ENCODE measurements at regions not wholly inside any gene's neighbourhood (a gene's known extent, or its start where the extent isn't known, plus 50 kb on each side); places are given as distances from the start of the nearest gene placed in this dataset.

DNA sequence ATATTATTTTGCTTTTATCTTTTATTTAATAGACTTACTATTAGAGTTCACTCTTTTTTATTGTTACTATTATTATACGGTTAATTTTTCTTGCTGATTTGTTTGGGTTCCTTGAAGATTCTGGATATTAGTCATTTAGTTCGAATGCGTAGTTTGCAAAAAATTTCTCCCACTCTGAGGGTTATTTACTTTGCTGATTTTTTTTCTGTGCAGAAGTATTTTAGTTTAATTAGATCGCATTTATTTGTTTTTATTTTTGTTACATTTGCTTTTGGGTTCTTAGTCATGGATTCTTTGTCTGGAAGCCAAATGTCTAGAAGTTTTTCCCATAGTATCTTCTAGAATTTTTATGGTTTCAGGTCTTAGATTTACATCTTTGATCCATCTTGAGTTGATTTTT lies 585.2 kb downstream of the CPS1 start:
- FAIRE-seq, result no peak
- TF ChIP-seq CTCF (IDR thresholded peaks at IDR 0.05; ENCODE audit: control extremely low read depth in 1 of 3, insufficient read depth in 1 of 3, low read depth in 1 of 3, low read length in 3 of 3), result no peak
- TF ChIP-seq SAP30 (IDR thresholded peaks at IDR 0.05; ENCODE audit: insufficient read depth, insufficient replicate concordance, low read length), result no peak
- TF ChIP-seq CBX8 (IDR thresholded peaks at IDR 0.05; ENCODE audit: borderline replicate concordance, low read depth, low read length), result no peak
- TF ChIP-seq BACH1 (IDR thresholded peaks at IDR 0.05; ENCODE audit: low read length), result no peak
- TF ChIP-seq ASH2L (IDR thresholded peaks at IDR 0.05; ENCODE audit: low read length), result no peak
- TF ChIP-seq BRCA1 (IDR thresholded peaks at IDR 0.05; ENCODE audit: low read depth, low read length), result no peak
- TF ChIP-seq PHF8 (conservative IDR thresholded peaks at IDR 0.05; ENCODE audit: low read depth, low read length), result no peak
- TF ChIP-seq RXRA (IDR thresholded peaks at IDR 0.05; ENCODE audit: insufficient read depth, low read depth, low read length), result no peak
- no peak for TF ChIP-seq SP4 (IDR thresholded peaks at IDR 0.05; ENCODE audit: low read length)
- TF ChIP-seq YY1 (IDR thresholded peaks at IDR 0.05; ENCODE audit: low read depth, low read length), result no peak
- no peak for TF ChIP-seq ATF3 (IDR thresholded peaks at IDR 0.05; ENCODE audit: insufficient read depth, low read depth, low read length)
- no peak for TF ChIP-seq TCF12 (IDR thresholded peaks at IDR 0.05; ENCODE audit: low read depth, low read length)
- TF ChIP-seq MAFK (IDR thresholded peaks at IDR 0.05; ENCODE audit: low read depth, low read length), result no peak

More for the DNA sequence above, 585.2 kb downstream of the CPS1 start:
- no peak overlapping the region for H2BK120ac ChIP-seq (replicated peaks; ENCODE audit: low read depth, low read length)
- H3K27ac ChIP-seq (ENCODE audit: low read depth, low read length), result no peak overlapping the region
- no peak overlapping the region for H4K8ac ChIP-seq (ENCODE audit: extremely low read depth, insufficient read depth, low read length)
- H3K27me3 ChIP-seq (replicated peaks in 1 of 4; ENCODE audit: control insufficient read depth in 3 of 4, extremely low read depth in 1 of 4, insufficient read depth in 3 of 4, low read length in 3 of 4), result no peaks in the 10 kb centered on the region
- H3K4me1 ChIP-seq (replicated peaks in 1 of 4; ENCODE audit: control insufficient read depth in 3 of 4, insufficient read depth in 4 of 4, low read length in 3 of 4), result no peaks in the 10 kb centered on the region
- no peaks in the 10 kb centered on the region for H3K79me1 ChIP-seq (ENCODE audit: low read depth, low read length)
- no peak for DNase-seq (ENCODE audit: low read depth in 1 of 2, low spot score in 2 of 2)
- H3K4ac ChIP-seq (replicated peaks; ENCODE audit: insufficient read length, low read depth, low read length), result no peak overlapping the region
- no peak overlapping the region for H2BK5ac ChIP-seq (ENCODE audit: low read depth, low read length)
- no peak overlapping the region for H4K5ac ChIP-seq (ENCODE audit: insufficient read length, low read depth, low read length)
- H3K56ac ChIP-seq (replicated peaks; ENCODE audit: insufficient read length, low read depth, low read length), result no peak overlapping the region
- no peak overlapping the region for H3K18ac ChIP-seq (ENCODE audit: extremely low read depth, low read length)
- WGBS, 2 experiments (ENCODE audit: extremely low coverage in 1 of 2, insufficient coverage in 1 of 2, insufficient read length in 1 of 2, insufficient replicate concordance in 2 of 2, low coverage in 1 of 2, low lambda C conversion rate in 2 of 2, missing lambda C conversion rate in 1 of 2), result 90% methylated on average over 4 of the region's 4 CpGs; no CpG with 5 or more reads in 1 of the 2 experiments
- no peak overlapping the region for H3K23ac ChIP-seq (ENCODE audit: insufficient read length)
- no peaks in the 10 kb centered on the region for H3K23me2 ChIP-seq (ENCODE audit: low read depth, low read length)
- H3K14ac ChIP-seq (ENCODE audit: insufficient read length), result no peak overlapping the region
- H4K20me1 ChIP-seq (replicated peaks in 1 of 2; ENCODE audit: control insufficient read depth in 1 of 2, insufficient read depth in 2 of 2, low read length in 2 of 2), result no peaks in the 10 kb centered on the region
- H2AK5ac ChIP-seq (ENCODE audit: low read depth, low read length), result no peak overlapping the region
- no peak overlapping the region for H2AFZ ChIP-seq (ENCODE audit: low read length)
- H2BK20ac ChIP-seq (ENCODE audit: low read length), result no peak overlapping the region
- H3K4me2 ChIP-seq (ENCODE audit: insufficient read depth in 1 of 2, low read depth in 2 of 2, low read length in 2 of 2), result no peak overlapping the region
- H3K79me2 ChIP-seq (ENCODE audit: control insufficient read depth in 1 of 2, insufficient read depth in 2 of 2, low read length in 2 of 2), result no peaks in the 10 kb centered on the region
- H3K36me3 ChIP-seq (ENCODE audit: control insufficient read depth in 2 of 4, insufficient read depth in 4 of 4, low read length in 3 of 4), result no peaks in the 10 kb centered on the region
- no peak overlapping the region for H2BK15ac ChIP-seq (ENCODE audit: low read length)
- H3K9ac ChIP-seq (replicated peaks in 1 of 4; ENCODE audit: extremely low read depth in 1 of 4, low read depth in 3 of 4, low read length in 3 of 4), result no peak overlapping the region
- H4K91ac ChIP-seq (replicated peaks; ENCODE audit: insufficient read length, low read length), result no peak overlapping the region
- H2BK12ac ChIP-seq (ENCODE audit: low read depth, low read length), result no peak overlapping the region
- CTCF ChIA-PET (ENCODE audit: partially characterized antibody), result no interaction called here
- no peak overlapping the region for H3K4me3 ChIP-seq (ENCODE audit: extremely low read depth in 1 of 4, insufficient read depth in 2 of 4, low read depth in 3 of 4, low read length in 4 of 4)
- H3K9me3 ChIP-seq (ENCODE audit: insufficient read depth in 2 of 2, low read depth in 1 of 2, low read length in 1 of 2), result no peaks in the 10 kb centered on the region
- POLR2A ChIA-PET (ENCODE audit: partially characterized antibody), result no interaction called here
